Stomach (tissue), 8 donors: ENCODE measurements at regions not wholly inside any gene's neighbourhood (a gene's known extent, or its start where the extent isn't known, plus 50 kb on each side); places are given as distances from the start of the nearest gene placed in this dataset.

Source experiments
- DNase-seq, 2 donors: peaks; one replicate each; pipeline versions ENCODE4 v3.0.0 to v3.0.0-alpha.2; 2013 to 2019
- H3K27ac ChIP-seq, 5 donors: fragments of 200-600 bp in 4 of 5; sonication (generic) in 4 of 5; one replicate each; pipeline ENCODE4 v1.5.1; 2013 to 2019; ENCODE audit warnings: mild to moderate bottlenecking in 1 of 5, moderate library complexity in 1 of 5
- H3K27me3 ChIP-seq, 3 donors: fragments of 200-600 bp; sonication (generic); one replicate each; pipeline ENCODE4 v1.5.1; 2017 to 2019; ENCODE audit warnings: mixed run types in 1 of 3
- H3K36me3 ChIP-seq, 4 donors: fragments of 200-600 bp; sonication (generic); 1 replicate in 3 of 4; 2 replicates in 1 of 4; pipeline ENCODE4 v1.5.1; 2016 to 2019
- H3K4me1 ChIP-seq, 4 donors: fragments of 200-600 bp; sonication (generic); one replicate each; pipeline ENCODE4 v1.5.1; 2016 to 2019
- H3K4me3 ChIP-seq, 4 donors: fragments of 200-600 bp; sonication (generic) in 3 of 4; one replicate each; pipeline ENCODE4 v1.5.1; 2016 to 2019; ENCODE audit warnings: mild to moderate bottlenecking in 1 of 4
- H3K9me3 ChIP-seq, 4 donors: fragments of 200-600 bp; sonication (generic); one replicate each; pipeline ENCODE4 v1.5.1; 2016 to 2019
- EP300 ChIP-seq: sonication (generic); formaldehyde crosslinking; IDR thresholded peaks from one replicate; pipeline ENCODE4 v1.6.1; 2017; ENCODE audit warnings: antibody characterized with exemption
- POLR2A ChIP-seq, 4 donors: fragments of 450-650 bp; IDR thresholded peaks; one replicate each; pipeline ENCODE4 v1.6.1; 2016; ENCODE audit warnings: antibody characterized with exemption in 4 of 4, control low read depth in 2 of 4, mild to moderate bottlenecking in 1 of 4, moderate library complexity in 1 of 4
- POLR2AphosphoS5 ChIP-seq, 3 donors: sonication (generic); formaldehyde crosslinking; IDR thresholded peaks; one replicate each; pipeline ENCODE4 v1.6.1; 2016; ENCODE audit warnings: antibody characterized with exemption in 3 of 3
- WGBS, 5 donors: extraction: QIAGEN DNeasy Blood & Tissue Kit in 3 of 5; methylation state at CpG; one replicate each; pipeline versions ENCODE4 v1.1.5 to v1.1.7; 2013 to 2018; 5-methylcytosine and 5-hydroxymethylcytosine counted together
- intact Hi-C: fragments of 100-400 bp; cut with DNase I; formaldehyde crosslinking; loops from one replicate; pipeline ENCODE4 v1.15.1; 2023; ENCODE audit warnings: low total_unique reads
- TF ChIP-seq, protein P1 (sequence below), 7 experiments: fragments of 450-650 bp in 4 of 7; fragments of 200-600 bp in 3 of 7; sonication (generic) in 3 of 7; IDR thresholded peaks; one replicate each; pipeline ENCODE4 v1.5.1; 2016 to 2019; ENCODE audit warnings: antibody characterized with exemption in 7 of 7, control low read depth in 2 of 7, mild to moderate bottlenecking in 1 of 7
- donor health status: healthy with polysubstance abuse.
- donor health status: Bipolar disorder and iron deficiency.
- donor health status: healthy.

DNA sequence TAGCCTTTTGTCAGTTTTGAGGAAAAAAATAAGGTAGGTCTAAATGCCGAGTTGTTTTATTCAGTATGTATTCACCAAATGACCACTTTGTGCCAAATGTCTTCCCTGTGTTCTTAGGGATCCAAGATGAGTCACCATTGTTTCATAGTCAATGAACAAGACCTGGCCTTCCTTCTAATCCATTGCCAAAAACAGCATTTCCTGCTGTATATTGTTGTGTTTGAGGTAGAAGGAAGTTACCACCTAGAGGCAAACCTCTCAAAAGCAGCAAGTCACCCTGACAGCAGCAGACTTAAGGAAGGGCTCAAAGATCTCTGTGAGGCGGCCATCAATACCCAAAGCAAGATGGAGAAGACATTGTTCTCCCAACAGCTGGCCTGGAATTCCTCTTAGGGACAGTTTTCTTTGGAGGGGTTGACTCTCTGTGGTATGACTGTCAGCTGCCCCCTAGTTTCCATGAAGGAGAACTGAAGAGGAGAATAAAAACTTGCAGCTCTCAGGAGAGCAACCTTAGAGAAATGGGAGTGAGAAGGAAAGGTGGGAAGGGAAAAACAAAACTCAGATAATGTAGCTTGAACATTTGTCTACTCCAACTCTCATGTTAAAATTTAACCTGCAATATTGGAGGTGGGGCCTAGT is 328.3 kb downstream of the LRATD1 start:
- intact Hi-C loops, result no loop called here
- 83 to 96% (median 88%) methylated on average over 2 of the region's 2 CpGs for whole genome bisulfite sequencing, 5 donors
- no peaks in the 10 kb centered on the region for H3K9me3 ChIP-seq
- no peak for DNase-seq
- H3K4me3 ChIP-seq, result no peak overlapping the region
- no peaks in the 10 kb centered on the region for H3K27me3 ChIP-seq
- TF ChIP-seq POLR2AphosphoS5 (IDR thresholded peaks at IDR 0.05), result no peak
- TF ChIP-seq POLR2A (IDR thresholded peaks at IDR 0.05), result no peak
- TF ChIP-seq, protein P1, sequence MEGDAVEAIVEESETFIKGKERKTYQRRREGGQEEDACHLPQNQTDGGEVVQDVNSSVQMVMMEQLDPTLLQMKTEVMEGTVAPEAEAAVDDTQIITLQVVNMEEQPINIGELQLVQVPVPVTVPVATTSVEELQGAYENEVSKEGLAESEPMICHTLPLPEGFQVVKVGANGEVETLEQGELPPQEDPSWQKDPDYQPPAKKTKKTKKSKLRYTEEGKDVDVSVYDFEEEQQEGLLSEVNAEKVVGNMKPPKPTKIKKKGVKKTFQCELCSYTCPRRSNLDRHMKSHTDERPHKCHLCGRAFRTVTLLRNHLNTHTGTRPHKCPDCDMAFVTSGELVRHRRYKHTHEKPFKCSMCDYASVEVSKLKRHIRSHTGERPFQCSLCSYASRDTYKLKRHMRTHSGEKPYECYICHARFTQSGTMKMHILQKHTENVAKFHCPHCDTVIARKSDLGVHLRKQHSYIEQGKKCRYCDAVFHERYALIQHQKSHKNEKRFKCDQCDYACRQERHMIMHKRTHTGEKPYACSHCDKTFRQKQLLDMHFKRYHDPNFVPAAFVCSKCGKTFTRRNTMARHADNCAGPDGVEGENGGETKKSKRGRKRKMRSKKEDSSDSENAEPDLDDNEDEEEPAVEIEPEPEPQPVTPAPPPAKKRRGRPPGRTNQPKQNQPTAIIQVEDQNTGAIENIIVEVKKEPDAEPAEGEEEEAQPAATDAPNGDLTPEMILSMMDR (IDR thresholded peaks at IDR 0.05), result no peak
- no peak for TF ChIP-seq EP300
- no peaks in the 10 kb centered on the region for H3K36me3 ChIP-seq
- no peak overlapping the region for H3K27ac ChIP-seq
- H3K4me1 ChIP-seq, result no peaks in the 10 kb centered on the region

DNA sequence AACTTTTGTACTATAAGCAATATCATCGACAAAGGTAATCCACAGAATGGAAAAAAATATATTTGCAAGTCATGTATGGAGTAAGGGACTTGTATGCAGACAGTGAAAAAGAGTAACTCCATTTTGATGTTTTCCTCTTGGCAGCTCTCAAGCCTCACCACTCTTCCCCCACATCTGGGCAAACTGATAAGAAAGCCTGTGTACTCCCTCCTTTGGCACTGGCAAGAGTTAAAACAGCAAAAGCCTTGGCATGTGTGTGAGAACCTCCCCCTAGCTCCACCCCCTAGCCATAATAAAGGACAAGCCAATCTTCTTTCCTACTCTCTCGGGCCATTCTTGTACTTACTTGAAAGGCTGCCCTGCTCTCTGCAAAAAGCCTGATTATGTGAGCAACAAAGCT is 335.2 kb downstream of the LRATD1 start:
- 25 to 47% (median 42%) methylated on average over 2 of the region's 2 CpGs for WGBS, 5 donors
- Histone ChIP-seq H3K9me3 (no peaks in the 10 kb centered on the region), H3K27ac (no peak overlapping the region), H3K27me3 (no peaks in the 10 kb centered on the region), H3K36me3 (no peaks in the 10 kb centered on the region), H3K4me1 (no peaks in the 10 kb centered on the region), H3K4me3 (no peak overlapping the region)
- intact Hi-C loops, result no loop called here
- DNase-seq, result no peak
- TF ChIP-seq, protein P1 (IDR thresholded peaks at IDR 0.05), result no peak
- TF ChIP-seq POLR2A (IDR thresholded peaks at IDR 0.05) (no peak), EP300 (no peak), POLR2AphosphoS5 (IDR thresholded peaks at IDR 0.05) (no peak)

DNA sequence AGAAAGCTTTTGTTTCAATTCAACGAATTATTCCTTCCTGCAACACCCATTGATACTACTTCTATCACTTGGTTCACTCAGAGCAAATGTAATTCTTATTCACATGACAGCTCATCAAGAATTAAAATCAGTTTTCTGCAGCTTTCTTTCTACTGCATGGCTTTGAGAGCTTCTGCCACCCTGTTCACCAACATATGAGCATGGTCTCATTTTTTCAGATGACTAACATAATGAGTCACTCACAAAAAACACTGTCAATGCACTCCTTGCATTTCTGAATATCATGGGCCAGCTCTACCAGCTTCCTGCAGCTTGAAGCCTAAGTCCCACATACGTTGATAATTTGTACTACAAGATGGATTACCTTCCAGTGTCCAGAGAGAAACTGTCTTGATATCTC is 342.9 kb downstream of the LRATD1 start:
- DNase-seq, result no peak
- no peak overlapping the region for H3K27ac ChIP-seq
- intact Hi-C loops, result no loop called here
- H3K27me3 ChIP-seq, result no peaks in the 10 kb centered on the region
- WGBS, 5 donors, result 50 to 78% (median 68%) methylated on average over 2 of the region's 2 CpGs
- H3K9me3 ChIP-seq, result no peaks in the 10 kb centered on the region
- no peaks in the 10 kb centered on the region for H3K4me1 ChIP-seq
- H3K4me3 ChIP-seq, result no peak overlapping the region
- H3K36me3 ChIP-seq, result no peaks in the 10 kb centered on the region
- TF ChIP-seq POLR2AphosphoS5 (IDR thresholded peaks at IDR 0.05) (no peak), POLR2A (IDR thresholded peaks at IDR 0.05) (no peak), EP300 (no peak)
- TF ChIP-seq, protein P1 (IDR thresholded peaks at IDR 0.05), result no peak

DNA sequence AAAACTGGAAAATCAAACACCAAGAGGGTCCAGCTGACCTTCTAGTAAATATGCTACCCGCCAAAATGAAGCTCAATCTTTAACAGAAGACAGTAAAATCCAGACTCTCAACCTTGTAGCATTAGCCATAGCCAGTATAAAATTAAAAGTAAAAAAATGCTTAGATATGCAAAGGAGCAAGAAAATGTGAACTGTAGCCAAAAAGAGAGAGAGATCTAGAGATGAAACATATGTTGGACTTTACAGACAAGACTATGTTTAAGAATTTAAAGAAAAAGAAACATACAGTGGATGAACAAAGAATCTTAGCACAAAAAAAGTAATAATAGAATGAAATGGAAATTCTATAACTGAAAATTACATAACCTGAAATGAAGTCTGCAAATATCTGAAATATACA is 344.5 kb downstream of the LRATD1 start:
- 68 to 88% (median 79%) methylated on average over 1 of the region's 1 CpG for WGBS, 5 donors
- no peak overlapping the region for H3K27ac ChIP-seq
- no peaks in the 10 kb centered on the region for H3K4me1 ChIP-seq
- H3K36me3 ChIP-seq, result no peaks in the 10 kb centered on the region
- no peaks in the 10 kb centered on the region for H3K27me3 ChIP-seq
- no peak for TF ChIP-seq EP300
- no peak for TF ChIP-seq POLR2AphosphoS5 (IDR thresholded peaks at IDR 0.05)
- TF ChIP-seq POLR2A (IDR thresholded peaks at IDR 0.05), result no peak
- TF ChIP-seq, protein P1 (IDR thresholded peaks at IDR 0.05), result no peak
- intact Hi-C loops, result no loop called here
- DNase-seq, result peak in 1 of 2 donors; percentile 30
- no peaks in the 10 kb centered on the region for H3K9me3 ChIP-seq
- no peak overlapping the region for H3K4me3 ChIP-seq
